ENCODE measurements at regions not wholly inside any gene's neighbourhood (a gene's known extent, or its start where the extent isn't known, plus 50 kb on each side); places are given as distances from the start of the nearest gene placed in this dataset.

- no peaks in the 10 kb centered on the region for H3K4me1 ChIP-seq
- H3K27ac ChIP-seq: no peak overlapping the region
- TF ChIP-seq CTCF (IDR thresholded peaks at IDR 0.05) (no peak), EP300 (IDR thresholded peaks at IDR 0.05) (no peak), POLR2AphosphoS5 (IDR thresholded peaks at IDR 0.05) (no peak), POLR2A (IDR thresholded peaks at IDR 0.05) (no peak)
- intact Hi-C loops (cut with DNase I): no loop called here
- H3K27me3 ChIP-seq: no peaks in the 10 kb centered on the region
- 71 to 73% methylated on average over 4 of the region's 4 CpGs for WGBS, 2 donors
- H3K36me3 ChIP-seq: no peaks in the 10 kb centered on the region
- H3K9me3 ChIP-seq: no peaks in the 10 kb centered on the region
- H3K4me3 ChIP-seq: no peak overlapping the region
- DNase-seq: no peak
These were observed 500.2 kb upstream of the NR2F2 start for GRCh38 chr15:95830281-95830680.

- no peak overlapping the region for H3K27ac ChIP-seq
- TF ChIP-seq POLR2A (IDR thresholded peaks at IDR 0.05): no peak
- no peak for TF ChIP-seq CTCF (IDR thresholded peaks at IDR 0.05)
- no peak for TF ChIP-seq POLR2AphosphoS5 (IDR thresholded peaks at IDR 0.05)
- H3K4me1 ChIP-seq: no peaks in the 10 kb centered on the region
- H3K36me3 ChIP-seq: no peaks in the 10 kb centered on the region
- no peaks in the 10 kb centered on the region for H3K9me3 ChIP-seq
- no peak for DNase-seq
- WGBS, 2 donors: 46 to 65% methylated on average over 3 of the region's 3 CpGs
- H3K4me3 ChIP-seq: no peak overlapping the region
- H3K27me3 ChIP-seq: no peaks in the 10 kb centered on the region
- intact Hi-C loops (cut with DNase I): no loop called here
These were observed 497.8 kb upstream of the NR2F2 start for GRCh38 chr15:95832668-95833067.

GRCh38 chr15:95834028-95834804 is 496.3 kb upstream of the NR2F2 start:
- DNase-seq: no peak
- Histone ChIP-seq H3K4me3 (no peak overlapping the region), H3K27me3 (no peaks in the 10 kb centered on the region), H3K27ac (no peak overlapping the region), H3K9me3 (no peaks in the 10 kb centered on the region), H3K4me1 (peaks cover 0 to 3% (median 0%) of the 10 kb centered on the region in 4 donors), H3K36me3 (no peaks in the 10 kb centered on the region)
- WGBS, 2 donors: 88 to 91% methylated on average over 5 of the region's 5 CpGs
- TF ChIP-seq EP300 (IDR thresholded peaks at IDR 0.05): no peak
- TF ChIP-seq CTCF (IDR thresholded peaks at IDR 0.05): no peak
- no peak for TF ChIP-seq POLR2AphosphoS5 (IDR thresholded peaks at IDR 0.05)
- TF ChIP-seq POLR2A (IDR thresholded peaks at IDR 0.05): no peak
- intact Hi-C loops (cut with DNase I): no loop called here

DNA sequence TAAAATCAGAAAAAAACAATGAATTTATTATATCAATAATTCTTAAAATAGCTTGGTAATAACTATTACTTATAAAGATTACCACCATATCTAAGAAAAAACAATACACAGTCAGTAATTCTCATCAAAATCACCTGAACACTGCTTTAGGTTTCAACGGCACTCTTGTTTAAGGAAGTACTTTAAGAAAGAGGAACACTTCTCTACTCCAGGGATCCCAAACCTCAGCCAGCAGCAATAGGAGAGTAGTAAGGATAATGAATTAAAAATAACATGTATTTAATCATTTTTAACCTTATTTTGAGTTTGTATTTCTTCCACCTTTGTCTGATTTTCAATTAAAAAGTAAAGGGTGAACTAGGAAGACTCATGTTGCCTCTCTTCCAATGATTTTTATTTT is 494.0 kb upstream of the NR2F2 start:
- 74 to 82% methylated on average over 1 of the region's 1 CpG for WGBS, 2 donors
- peaks cover 0 to 17% (median 4%) of the 10 kb centered on the region in 4 donors for H3K4me1 ChIP-seq

More for the DNA sequence above, 494.0 kb upstream of the NR2F2 start:
- Histone ChIP-seq H3K27me3 (no peaks in the 10 kb centered on the region), H3K27ac (no peak overlapping the region), H3K4me3 (no peak overlapping the region), H3K9me3 (no peaks in the 10 kb centered on the region), H3K36me3 (no peaks in the 10 kb centered on the region)
- intact Hi-C loops (cut with DNase I): no loop called here
- TF ChIP-seq CTCF (IDR thresholded peaks at IDR 0.05) (no peak), POLR2AphosphoS5 (IDR thresholded peaks at IDR 0.05) (no peak), POLR2A (IDR thresholded peaks at IDR 0.05) (no peak), EP300 (IDR thresholded peaks at IDR 0.05) (no peak)
- no peak for DNase-seq
